ENCODE measurements at regions not wholly inside any gene's neighbourhood (a gene's known extent, or its start where the extent isn't known, plus 50 kb on each side); places are given as distances from the start of the nearest gene placed in this dataset.

GRCh38 chr3:188003188-188004171, 150.5 kb upstream of the LPP start:
- H3K27ac Mint-ChIP-seq: peak overlapping the region; percentile 86

GRCh38 chr3:188006726-188007393, 147.1 kb upstream of the LPP start:
- Mint-ChIP-seq H3K4me1 (ENCODE audit: unreplicated experiment) (peaks cover 19% of the 10 kb centered on the region), H3K36me3 (peaks cover 3% of the 10 kb centered on the region), H3K9me3 (no peaks in the 10 kb centered on the region), H3K27me3 (peaks cover 3% of the 10 kb centered on the region), H3K27ac (no peak overlapping the region), H3K4me3 (no peak overlapping the region)
- DNase-seq (ENCODE audit: extremely low spot score, unreplicated experiment): no peak
- TF ChIP-seq CTCF (conservative IDR thresholded peaks at IDR 0.05): no peak

More at GRCh38 chr3:188003188-188004171, 150.5 kb upstream of the LPP start:
- H3K4me3 Mint-ChIP-seq: peak overlapping the region; percentile 74
- H3K36me3 Mint-ChIP-seq: peaks cover 3% of the 10 kb centered on the region
- H3K27me3 Mint-ChIP-seq: peaks cover 3% of the 10 kb centered on the region
- DNase-seq (ENCODE audit: extremely low spot score, unreplicated experiment): no peak
- H3K9me3 Mint-ChIP-seq: no peaks in the 10 kb centered on the region
- peaks cover 25% of the 10 kb centered on the region for H3K4me1 Mint-ChIP-seq (ENCODE audit: unreplicated experiment)
- TF ChIP-seq CTCF (conservative IDR thresholded peaks at IDR 0.05): no peak

DNA sequence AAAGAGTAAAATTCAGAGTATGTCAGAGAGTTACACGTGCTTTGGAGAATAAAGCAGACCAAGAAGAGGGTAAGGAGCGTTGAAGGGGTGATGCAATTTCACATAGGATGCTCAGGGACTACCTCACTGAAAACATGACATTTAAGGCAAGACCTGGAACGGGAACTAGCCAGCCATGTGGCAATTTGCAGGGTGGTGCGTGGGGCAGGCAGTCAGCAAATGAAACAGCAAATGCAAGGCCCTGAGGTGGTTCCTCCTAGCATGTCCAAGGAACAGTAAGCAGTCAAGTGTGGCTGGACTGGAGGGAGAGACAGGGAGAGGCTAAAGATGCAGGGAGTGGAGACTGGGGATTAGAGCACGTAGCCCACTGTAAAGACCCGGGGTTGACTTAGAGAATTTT, 146.1 kb upstream of the LPP start:
- TF ChIP-seq CTCF (conservative IDR thresholded peaks at IDR 0.05): no peak
- Mint-ChIP-seq H3K4me1 (ENCODE audit: unreplicated experiment) (peaks cover 19% of the 10 kb centered on the region), H3K4me3 (no peak overlapping the region), H3K9me3 (no peaks in the 10 kb centered on the region), H3K36me3 (no peaks in the 10 kb centered on the region), H3K27ac (no peak overlapping the region), H3K27me3 (no peaks in the 10 kb centered on the region)
- DNase-seq (ENCODE audit: extremely low spot score, unreplicated experiment): no peak

GRCh38 chr3:188008582-188009213, 145.3 kb upstream of the LPP start:
- H3K4me3 Mint-ChIP-seq: no peak overlapping the region
- no peak for TF ChIP-seq CTCF (conservative IDR thresholded peaks at IDR 0.05)
- H3K4me1 Mint-ChIP-seq (ENCODE audit: unreplicated experiment): peaks cover 11% of the 10 kb centered on the region
- no peaks in the 10 kb centered on the region for H3K27me3 Mint-ChIP-seq
- no peaks in the 10 kb centered on the region for H3K9me3 Mint-ChIP-seq
- DNase-seq (ENCODE audit: extremely low spot score, unreplicated experiment): no peak
- H3K27ac Mint-ChIP-seq: no peak overlapping the region
- H3K36me3 Mint-ChIP-seq: no peaks in the 10 kb centered on the region

DNA sequence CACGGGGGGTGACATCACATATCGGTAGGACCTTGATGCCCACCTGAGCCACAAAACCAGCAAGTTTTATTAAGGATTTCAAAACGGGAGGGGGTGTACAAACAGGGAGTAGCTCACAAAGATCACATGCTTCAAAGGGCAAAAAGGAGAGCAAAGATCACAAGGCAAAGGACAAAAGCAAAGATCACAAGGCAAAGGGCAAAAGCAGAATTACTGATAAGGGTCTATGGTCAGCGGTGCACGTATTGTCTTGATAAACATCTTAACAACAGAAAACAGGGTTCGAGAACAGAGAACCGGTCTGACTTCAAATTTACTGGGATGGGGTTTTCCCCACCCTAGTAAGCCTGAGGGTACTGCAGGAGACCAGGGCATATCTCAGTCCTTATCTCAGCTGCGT, 143.5 kb upstream of the LPP start:
- no peaks in the 10 kb centered on the region for H3K4me1 Mint-ChIP-seq (ENCODE audit: unreplicated experiment)
- DNase-seq (ENCODE audit: extremely low spot score, unreplicated experiment): no peak
- H3K27me3 Mint-ChIP-seq: no peaks in the 10 kb centered on the region
- TF ChIP-seq CTCF (conservative IDR thresholded peaks at IDR 0.05): no peak
- H3K4me3 Mint-ChIP-seq: no peak overlapping the region
- H3K27ac Mint-ChIP-seq: no peak overlapping the region
- H3K9me3 Mint-ChIP-seq: no peaks in the 10 kb centered on the region
- H3K36me3 Mint-ChIP-seq: no peaks in the 10 kb centered on the region
